HepG2 (cell line): ENCODE measurements at regions not wholly inside any gene's neighbourhood (a gene's known extent, or its start where the extent isn't known, plus 50 kb on each side); places are given as distances from the start of the nearest gene placed in this dataset.

Source experiments
- ATAC-seq: fragments of 200-7000 bp; cut with Tn5 transposase; 3 replicates; pipeline ENCODE4 v1.9.1; 2020; ENCODE audit warnings: mild to moderate bottlenecking, moderate library complexity
- BruUV-seq: library from RNA; stranded (reverse); fragments of 400-500 nt; replicated peaks from 2 replicates; lab custom pipeline; 2021; lab: Mats Ljungman, UMichigan
- CTCF ChIA-PET: fragments of 300-600 bp; formaldehyde crosslinking; extraction: SDS; loops from one replicate; lab custom pipeline; 2021; ENCODE audit warnings: low total read pairs, inconsistent platforms, low intra/inter-chr PET ratio; lab: Yijun Ruan, JAX
- POLR2A ChIA-PET: fragments of 350-600 bp; sonication (Branson Sonifier 250); formaldehyde crosslinking; loops from one replicate; lab custom pipeline; 2020; ENCODE audit warnings: antibody characterized with exemption, inconsistent platforms; lab: Yijun Ruan, JAX
- DNase-seq: peaks from one replicate; pipeline ENCODE4 v3.0.0-alpha.2; 2015; ENCODE audit warnings: low spot score
- FAIRE-seq: peaks from 3 replicates; lab custom pipeline; 2011; peaks lifted over from hg19 to GRCh38; lab: Jason Lieb, UNC
- H2AFZ ChIP-seq: one replicate; pipeline ENCODE4 v1.6.1; 2011; ENCODE audit warnings: low read length, inconsistent platforms
- H3K27ac ChIP-seq: fragments of 300-600 bp; 3 replicates; pipeline ENCODE4 v1.8.0; 2011; ENCODE audit warnings: mixed run types, mild to moderate bottlenecking, mixed read lengths, low read length, inconsistent platforms; ENCODE audit not compliant: insufficient read depth; ENCODE audit errors: extremely low read length
- H3K27me3 ChIP-seq, 2 experiments: fragments of 200-600 bp in 1 of 2; 2 replicates in 1 of 2; 3 replicates in 1 of 2; pipeline versions ENCODE4 v1.6.0 to v1.8.0; 2011; ENCODE audit warnings: low read length in 2 of 2, mild to moderate bottlenecking in 2 of 2, moderate library complexity in 2 of 2, inconsistent platforms in 1 of 2; ENCODE audit not compliant: insufficient read depth in 2 of 2, control insufficient read depth in 1 of 2
- H3K36me3 ChIP-seq, 2 experiments: fragments of 200-600 bp in 1 of 2; replicated peaks in 1 of 2; 2 replicates in 1 of 2; 3 replicates in 1 of 2; pipeline versions ENCODE4 v1.5.1 to v1.8.0; 2011; ENCODE audit warnings: low read length in 2 of 2, inconsistent platforms in 1 of 2; ENCODE audit not compliant: insufficient read depth in 2 of 2, control insufficient read depth in 1 of 2
- H3K4me1 ChIP-seq: 2 replicates; pipeline ENCODE4 v1.5.1; 2012; ENCODE audit warnings: low read length, inconsistent platforms; ENCODE audit not compliant: insufficient read depth
- H3K4me2 ChIP-seq: 2 replicates; pipeline ENCODE4 v1.6.0; 2011; ENCODE audit warnings: low read depth, low read length, inconsistent platforms
- H3K4me3 ChIP-seq, 3 experiments: fragments of 200-600 bp in 1 of 3; sonication (generic), shearing (Covaris generic) in 1 of 3; replicated peaks in 1 of 3; 2 replicates each; pipeline ENCODE4 v1.5.1; 2011 to 2016; ENCODE audit warnings: low read length in 3 of 3, inconsistent platforms in 2 of 3, low read depth in 2 of 3, mild to moderate bottlenecking in 2 of 3, control low read depth in 1 of 3, mixed read lengths in 1 of 3; ENCODE audit not compliant: insufficient read depth in 1 of 3
- H3K79me2 ChIP-seq: one replicate; pipeline ENCODE4 v1.6.1; 2011; ENCODE audit warnings: low read length, inconsistent platforms; ENCODE audit not compliant: insufficient read depth
- H3K9ac ChIP-seq: 2 replicates; pipeline ENCODE4 v1.6.0; 2011; ENCODE audit warnings: mild to moderate bottlenecking, low read depth, low read length, inconsistent platforms; ENCODE audit not compliant: insufficient read depth
- H3K9me3 ChIP-seq: 2 replicates; pipeline ENCODE4 v1.5.1; 2012; ENCODE audit warnings: mild to moderate bottlenecking, low read length
- H4K20me1 ChIP-seq: 2 replicates; pipeline ENCODE4 v1.6.0; 2011; ENCODE audit warnings: inconsistent platforms, mild to moderate bottlenecking, low read length, moderate library complexity; ENCODE audit not compliant: insufficient read depth
- ARNTL ChIP-seq: sonication (generic); formaldehyde crosslinking; IDR thresholded peaks from 2 replicates; pipeline ENCODE4 v1.4.0; 2020; ENCODE audit warnings: mild to moderate bottlenecking, missing genetic modification reagents
- FOXP4 ChIP-seq: sonication (generic); formaldehyde crosslinking; IDR thresholded peaks from 2 replicates; pipeline ENCODE4 v1.4.0; 2020; ENCODE audit warnings: missing genetic modification reagents
- HNRNPK ChIP-seq: fragments of 200-400 bp; formaldehyde crosslinking; IDR thresholded peaks from 2 replicates; pipeline ENCODE4 v1.6.1; 2018; ENCODE audit warnings: low read length, low read depth, moderate library complexity, mild to moderate bottlenecking; ENCODE audit not compliant: poor library complexity, severe bottlenecking
- KAT7 ChIP-seq: IDR thresholded peaks from 2 replicates; pipeline ENCODE4 v1.6.1; 2018; ENCODE audit warnings: borderline replicate concordance, missing compliant biosample characterization
- MTF1 ChIP-seq: sonication (generic); formaldehyde crosslinking; IDR thresholded peaks from 2 replicates; pipeline ENCODE4 v1.5.0; 2020; ENCODE audit warnings: missing genetic modification reagents
- PPARG ChIP-seq: conservative IDR thresholded peaks from 2 replicates; pipeline ENCODE4 v1.6.1; 2016; ENCODE audit warnings: missing biosample characterization, missing genetic modification reagents
- RAD21 ChIP-seq: fragments of 450-650 bp; formaldehyde crosslinking; IDR thresholded peaks from 2 replicates; pipeline ENCODE4 v1.5.0; 2020; ENCODE audit warnings: mild to moderate bottlenecking
- SIN3B ChIP-seq: fragments of 150-350 bp; IDR thresholded peaks from 2 replicates; pipeline ENCODE4 v1.6.1; 2014; ENCODE audit warnings: low read length
- SIX4 ChIP-seq: sonication (generic); formaldehyde crosslinking; IDR thresholded peaks from 2 replicates; pipeline ENCODE4 v1.4.0; 2020; ENCODE audit warnings: missing genetic modification reagents
- SRSF1 ChIP-seq: fragments of 200-400 bp; formaldehyde crosslinking; optimal IDR thresholded peaks from 2 replicates; pipeline ENCODE3; 2017; ENCODE audit warnings: mild to moderate bottlenecking, low read depth, low read length, moderate library complexity
- THAP9 ChIP-seq: sonication (generic); formaldehyde crosslinking; IDR thresholded peaks from 2 replicates; pipeline ENCODE4; 2020; ENCODE audit warnings: missing genetic modification reagents, mild to moderate bottlenecking, borderline replicate concordance
- ZFYVE20 ChIP-seq: sonication (generic); formaldehyde crosslinking; IDR thresholded peaks from 2 replicates; pipeline ENCODE4 v1.8.0; 2023; ENCODE audit warnings: low read depth, mild to moderate bottlenecking, moderate library complexity, missing genetic modification reagents, borderline replicate concordance
- ZNF33B ChIP-seq: sonication (generic); formaldehyde crosslinking; IDR thresholded peaks from 2 replicates; pipeline ENCODE4 v1.5.1; 2020; ENCODE audit warnings: mild to moderate bottlenecking, missing genetic modification reagents
- ZNF350 ChIP-seq: sonication (generic); formaldehyde crosslinking; IDR thresholded peaks from 2 replicates; pipeline ENCODE4 v1.4.0; 2020; ENCODE audit warnings: mild to moderate bottlenecking, low read depth, missing genetic modification reagents, borderline replicate concordance
- ZNF530 ChIP-seq: sonication (generic); formaldehyde crosslinking; IDR thresholded peaks from 2 replicates; pipeline ENCODE4 v1.5.0; 2020; ENCODE audit warnings: low read depth, mild to moderate bottlenecking, missing genetic modification reagents
- WGBS: methylation state at CpG from one replicate; pipeline ENCODE4 v1.1.6; 2017; ENCODE audit warnings: low lambda C conversion rate; 5-methylcytosine and 5-hydroxymethylcytosine counted together
- in situ Hi-C: cut with HindIII; loops from 2 replicates; pipeline ENCODE4 v1.10.0; 2017; ENCODE audit warnings: low pct_unique_long_range_greater_than_20kb; ENCODE audit not compliant: extremely low pct_ligation_motif_present
- intact Hi-C: fragments of 100-400 bp; cut with micrococcal nuclease; formaldehyde crosslinking; loops from one replicate; pipeline ENCODE4 v1.10.0; 2022; ENCODE audit not compliant: unreplicated experiment

- CTCF ChIA-PET: no interaction called here
- H3K27ac ChIP-seq: no peak overlapping the region
- TF ChIP-seq RAD21 (CRISPR knock-in tag) (no peak), SRSF1 (no peak), PPARG (CRISPR knock-in tag) (no peak), ARNTL (no peak), MTF1 (no peak), SIN3B (no peak), HNRNPK (no peak), ZNF33B (CRISPR knock-in tag) (no peak), KAT7 (CRISPR knock-in tag) (no peak), FOXP4 (CRISPR knock-in tag) (no peak), ZFYVE20 (CRISPR knock-in tag) (no peak), ZNF350 (CRISPR knock-in tag) (no peak), ZNF530 (CRISPR knock-in tag) (no peak), THAP9 (CRISPR knock-in tag) (no peak), SIX4 (CRISPR knock-in tag) (no peak)
- no peaks in the 10 kb centered on the region for H4K20me1 ChIP-seq
- no peak for FAIRE-seq
- no peak overlapping the region for H3K9ac ChIP-seq
- H3K4me1 ChIP-seq: peaks cover 16% of the 10 kb centered on the region; the same call in 1 of the 2 replicates
- intact Hi-C loops (no loop called here), in situ Hi-C loops (loop anchor here (25.0 kb wide), 1 partner anchor 1245 kb away; no protein-coding TSS in a partner anchor)
- POLR2A ChIA-PET: no interaction called here
- BruUV-seq: no TSS peak
- H3K4me3 ChIP-seq: no peak overlapping the region
- no peak overlapping the region for H2AFZ ChIP-seq
- peaks cover 2 to 24% of the 10 kb centered on the region in 2 experiments; a peak in 2 of 5 replicates for H3K27me3 ChIP-seq
- no peak overlapping the region for H3K4me2 ChIP-seq
- H3K79me2 ChIP-seq: no peaks in the 10 kb centered on the region
- ATAC-seq: no peak
- H3K9me3 ChIP-seq: no peaks in the 10 kb centered on the region
- DNase-seq: peak; percentile 20
- 12% methylated on average over 3 of the region's 3 CpGs for WGBS
- H3K36me3 ChIP-seq: no peaks in the 10 kb centered on the region
Observed at GRCh38 chr6:44667226-44667625, 279.7 kb downstream of the CDC5L start.
